Mesenchymal stem cell (in vitro differentiated cells and primary cell): ENCODE measurements at regions not wholly inside any gene's neighbourhood (a gene's known extent, or its start where the extent isn't known, plus 50 kb on each side); places are given as distances from the start of the nearest gene placed in this dataset.

Source experiments
- DNase-seq: peaks from one replicate; pipeline ENCODE4 v3.0.0-alpha.2; 2013
- H2AFZ ChIP-seq: one replicate; pipeline ENCODE4 v1.6.1; 2013; ENCODE audit warnings: low read depth, mild to moderate bottlenecking, control low read depth, inconsistent platforms, low read length, moderate library complexity
- H2AK5ac ChIP-seq: 2 replicates; pipeline ENCODE4 v1.6.1; 2013; ENCODE audit warnings: low read length, moderate library complexity, mild to moderate bottlenecking, inconsistent platforms; ENCODE audit not compliant: severe bottlenecking
- H2BK120ac ChIP-seq: one replicate; pipeline ENCODE4 v1.6.1; 2013; ENCODE audit warnings: low read depth, mild to moderate bottlenecking, inconsistent platforms, low read length, moderate library complexity
- H2BK12ac ChIP-seq, 2 experiments: one replicate each; pipeline ENCODE4 v1.6.1; 2013; ENCODE audit warnings: inconsistent platforms in 2 of 2, low read length in 2 of 2, mild to moderate bottlenecking in 2 of 2, moderate library complexity in 2 of 2, control low read depth in 1 of 2
- H2BK15ac ChIP-seq: one replicate; pipeline ENCODE4 v1.6.1; 2013; ENCODE audit warnings: mild to moderate bottlenecking, low read depth, inconsistent platforms; ENCODE audit not compliant: poor library complexity, severe bottlenecking
- H2BK5ac ChIP-seq: 2 replicates; pipeline ENCODE4 v1.6.1; 2013; ENCODE audit warnings: low read depth, mild to moderate bottlenecking, low read length, control low read depth, inconsistent platforms; ENCODE audit not compliant: poor library complexity, severe bottlenecking
- H3K14ac ChIP-seq, 2 experiments: one replicate each; pipeline ENCODE4 v1.6.1; 2013; ENCODE audit warnings: inconsistent platforms in 2 of 2, low read length in 2 of 2, control low read depth in 1 of 2, mild to moderate bottlenecking in 1 of 2, moderate library complexity in 1 of 2
- H3K18ac ChIP-seq, 2 experiments: one replicate each; pipeline ENCODE4 v1.6.1; 2013; ENCODE audit warnings: inconsistent platforms in 2 of 2, low read length in 2 of 2, control low read depth in 1 of 2, low read depth in 1 of 2, mild to moderate bottlenecking in 1 of 2
- H3K23ac ChIP-seq, 2 experiments: one replicate each; pipeline ENCODE4 v1.6.1; 2013; ENCODE audit warnings: inconsistent platforms in 2 of 2, low read length in 2 of 2, mild to moderate bottlenecking in 2 of 2, moderate library complexity in 2 of 2, control low read depth in 1 of 2
- H3K27ac ChIP-seq: 2 replicates; pipeline ENCODE4 v1.5.1; 2013; ENCODE audit warnings: mild to moderate bottlenecking, moderate library complexity, low read length, control low read depth, inconsistent platforms; ENCODE audit not compliant: poor library complexity, severe bottlenecking
- H3K27me3 ChIP-seq, 2 experiments: 2 replicates each; pipeline versions ENCODE4 v1.6.1 to v1.7.0; 2013; ENCODE audit warnings: low read length in 2 of 2, mild to moderate bottlenecking in 2 of 2, moderate library complexity in 2 of 2, control low read depth in 1 of 2, inconsistent platforms in 1 of 2; ENCODE audit not compliant: control insufficient read depth in 1 of 2, insufficient read depth in 1 of 2
- H3K36me3 ChIP-seq, 2 experiments: 2 replicates each; pipeline versions ENCODE4 v1.6.1 to v1.7.0; 2013; ENCODE audit warnings: low read length in 2 of 2, control low read depth in 1 of 2, inconsistent platforms in 1 of 2, low read depth in 1 of 2, mild to moderate bottlenecking in 1 of 2; ENCODE audit not compliant: insufficient read depth in 2 of 2, control insufficient read depth in 1 of 2
- H3K4ac ChIP-seq, 2 experiments: one replicate each; pipeline ENCODE4 v1.6.1; 2013; ENCODE audit warnings: inconsistent platforms in 2 of 2, low read length in 2 of 2, mild to moderate bottlenecking in 2 of 2, moderate library complexity in 2 of 2, control low read depth in 1 of 2, low read depth in 1 of 2
- H3K4me1 ChIP-seq: 2 replicates; pipeline ENCODE4 v1.6.1; 2013; ENCODE audit warnings: low read depth, low read length, control low read depth; ENCODE audit not compliant: control insufficient read depth, insufficient read depth
- H3K4me2 ChIP-seq: 2 replicates; pipeline ENCODE4 v1.6.1; 2013; ENCODE audit warnings: low read length, mild to moderate bottlenecking, inconsistent platforms; ENCODE audit not compliant: poor library complexity, severe bottlenecking
- H3K4me3 ChIP-seq, 2 experiments: 2 replicates each; pipeline versions ENCODE4 v1.5.1 to v1.7.0; 2013; ENCODE audit warnings: low read length in 2 of 2, mild to moderate bottlenecking in 2 of 2, control low read depth in 1 of 2, low read depth in 1 of 2; ENCODE audit not compliant: insufficient read depth in 1 of 2
- H3K79me1 ChIP-seq: replicated peaks from 2 replicates; pipeline ENCODE4 v1.6.1; 2013; ENCODE audit warnings: mild to moderate bottlenecking, control low read depth, low read length, inconsistent platforms; ENCODE audit not compliant: poor library complexity, severe bottlenecking
- H3K9ac ChIP-seq: 2 replicates; pipeline ENCODE4 v1.7.0; 2013; ENCODE audit warnings: mild to moderate bottlenecking, low read length, moderate library complexity
- H3K9me3 ChIP-seq: 2 replicates; pipeline ENCODE4 v1.7.0; 2013; ENCODE audit warnings: mild to moderate bottlenecking, low read length; ENCODE audit not compliant: control insufficient read depth
- H4K8ac ChIP-seq: one replicate; pipeline ENCODE4 v1.6.1; 2013; ENCODE audit warnings: inconsistent platforms, mild to moderate bottlenecking, low read length, moderate library complexity
- H4K91ac ChIP-seq: one replicate; pipeline ENCODE4 v1.6.1; 2013; ENCODE audit warnings: mild to moderate bottlenecking, low read length, inconsistent platforms
- WGBS: methylation state at CpG from one replicate; pipeline ENCODE4 v1.1.7; 2013; ENCODE audit warnings: mixed read lengths; 5-methylcytosine and 5-hydroxymethylcytosine counted together

DNA sequence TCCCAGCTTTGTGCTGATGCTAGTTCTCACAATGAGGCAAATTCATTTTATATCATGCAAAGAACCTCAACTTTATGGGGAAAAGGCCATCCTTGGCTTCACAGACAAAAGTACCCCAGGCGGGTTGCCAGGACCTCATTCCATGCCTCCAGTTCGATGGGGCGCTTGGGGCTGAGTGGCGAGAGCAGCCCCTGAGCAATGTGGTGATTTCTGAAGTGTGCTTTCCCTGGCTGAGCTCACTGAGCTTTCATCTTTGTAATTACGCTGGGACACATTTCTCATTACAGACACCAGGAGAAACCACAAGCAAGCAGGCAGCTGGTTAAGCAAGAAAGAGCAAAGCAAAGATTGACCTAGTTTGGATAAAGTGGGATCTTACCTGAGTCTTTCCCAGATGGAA is 301.5 kb upstream of the CDH4 start:
- no peak overlapping the region for H3K27ac ChIP-seq
- no peaks in the 10 kb centered on the region for H3K4me1 ChIP-seq
- no peak overlapping the region for H3K4ac ChIP-seq
- no peak overlapping the region for H4K8ac ChIP-seq
- DNase-seq = no peak
- H2BK12ac ChIP-seq = no peak overlapping the region
- no peak overlapping the region for H3K23ac ChIP-seq
- H3K27me3 ChIP-seq = no peaks in the 10 kb centered on the region
- peaks cover 12% of the 10 kb centered on the region for H3K9me3 ChIP-seq
- H2AK5ac ChIP-seq = no peak overlapping the region
- H3K14ac ChIP-seq = no peak overlapping the region
- no peaks in the 10 kb centered on the region for H3K36me3 ChIP-seq
- H3K9ac ChIP-seq = no peak overlapping the region
- H2BK5ac ChIP-seq = no peak overlapping the region
- no peak overlapping the region for H4K91ac ChIP-seq
- H2BK15ac ChIP-seq = no peak overlapping the region
- no peak overlapping the region for H3K18ac ChIP-seq
- no peak overlapping the region for H2BK120ac ChIP-seq
- no peak overlapping the region for H2AFZ ChIP-seq
- H3K4me2 ChIP-seq = no peak overlapping the region
- 82% methylated on average over 5 of the region's 5 CpGs for WGBS
- H3K79me1 ChIP-seq = no peaks in the 10 kb centered on the region
- H3K4me3 ChIP-seq = no peak overlapping the region

DNA sequence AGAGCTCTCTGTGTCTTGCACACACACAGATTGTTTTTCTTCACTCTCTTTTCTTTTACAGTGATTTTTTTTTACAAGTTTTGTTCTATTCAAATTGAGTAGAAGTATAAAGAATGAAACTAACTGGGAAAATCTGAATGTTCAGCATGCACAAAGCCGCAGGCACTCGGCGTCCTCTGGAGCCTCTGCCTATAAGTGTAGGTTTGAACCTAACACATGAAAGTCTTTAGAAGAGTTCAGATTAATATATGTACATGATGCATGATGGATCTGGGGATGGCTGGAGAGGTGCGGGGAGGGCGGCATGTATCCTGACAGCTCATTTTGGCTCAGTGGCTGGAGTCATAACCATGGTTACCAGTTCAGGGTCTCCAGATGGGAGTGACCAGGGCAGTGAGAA is 301.1 kb upstream of the CDH4 start:
- Histone ChIP-seq H2AFZ (no peak overlapping the region), H3K27ac (no peak overlapping the region), H3K14ac (no peak overlapping the region), H3K4me3 (no peak overlapping the region), H3K9ac (no peak overlapping the region), H3K9me3 (peaks cover 12% of the 10 kb centered on the region), H3K23ac (no peak overlapping the region), H2BK15ac (no peak overlapping the region), H3K4ac (no peak overlapping the region), H3K4me1 (no peaks in the 10 kb centered on the region), H3K27me3 (no peaks in the 10 kb centered on the region), H2AK5ac (no peak overlapping the region), H2BK120ac (no peak overlapping the region), H4K8ac (no peak overlapping the region), H3K18ac (no peak overlapping the region), H3K36me3 (no peaks in the 10 kb centered on the region), H3K4me2 (no peak overlapping the region), H2BK12ac (no peak overlapping the region), H3K79me1 (no peaks in the 10 kb centered on the region), H2BK5ac (no peak overlapping the region), H4K91ac (no peak overlapping the region)
- WGBS = 87% methylated on average over 5 of the region's 5 CpGs
- DNase-seq = no peak

DNA sequence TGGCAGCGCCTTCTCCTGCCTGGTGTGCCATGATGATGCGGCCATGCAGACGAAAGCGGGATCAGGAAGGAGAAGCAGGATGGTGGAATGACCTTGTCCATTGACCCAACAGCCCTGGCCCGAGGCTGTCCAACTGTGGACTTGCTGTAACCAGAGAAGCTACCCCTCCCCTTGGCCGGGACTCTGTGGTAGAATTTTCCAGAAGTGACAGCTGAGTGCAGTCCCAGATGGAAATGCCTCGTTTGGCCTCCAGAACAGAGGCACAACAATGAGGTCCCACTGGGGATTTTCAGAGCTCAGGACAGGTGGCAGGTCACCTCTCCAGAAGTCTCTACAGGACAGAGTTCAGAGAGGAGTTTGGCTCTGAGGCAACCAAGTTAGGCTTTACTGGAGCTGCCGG is 299.2 kb upstream of the CDH4 start:
- Histone ChIP-seq H3K18ac (no peak overlapping the region), H3K4me1 (no peaks in the 10 kb centered on the region), H3K79me1 (no peaks in the 10 kb centered on the region), H3K4ac (no peak overlapping the region), H3K9ac (no peak overlapping the region), H2AK5ac (no peak overlapping the region), H3K14ac (no peak overlapping the region), H3K27me3 (no peaks in the 10 kb centered on the region), H2BK12ac (no peak overlapping the region), H4K91ac (no peak overlapping the region), H3K4me2 (no peak overlapping the region), H3K23ac (no peak overlapping the region), H3K4me3 (no peak overlapping the region), H2AFZ (no peak overlapping the region), H4K8ac (no peak overlapping the region), H2BK15ac (no peak overlapping the region), H3K9me3 (peaks cover 12% of the 10 kb centered on the region), H2BK120ac (no peak overlapping the region), H3K27ac (no peak overlapping the region), H2BK5ac (no peak overlapping the region), H3K36me3 (no peaks in the 10 kb centered on the region)
- no peak for DNase-seq
- WGBS = 76% methylated on average over 8 of the region's 8 CpGs

DNA sequence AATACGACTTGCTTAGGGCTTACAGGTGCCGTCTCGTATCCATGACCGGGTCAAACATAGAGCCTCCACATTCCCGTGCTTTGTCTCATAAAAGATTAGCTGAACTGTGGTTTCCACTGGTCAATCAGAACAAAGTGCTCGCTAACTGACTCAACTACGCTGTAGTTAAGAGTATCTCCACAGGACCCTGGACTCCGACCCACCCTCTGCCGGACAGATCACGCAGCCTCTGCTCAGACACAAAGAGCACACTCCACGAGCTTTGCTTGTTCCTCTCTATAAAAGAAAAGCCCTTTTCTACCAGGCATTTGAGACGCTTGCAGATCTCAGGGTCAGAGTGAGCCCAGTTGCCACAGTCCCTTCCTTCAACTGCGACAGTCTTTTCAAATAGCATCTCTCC is 298.7 kb upstream of the CDH4 start:
- Histone ChIP-seq H2BK15ac (no peak overlapping the region), H3K18ac (no peak overlapping the region), H3K36me3 (no peaks in the 10 kb centered on the region), H2AK5ac (no peak overlapping the region), H2BK120ac (no peak overlapping the region), H4K8ac (no peak overlapping the region), H3K27ac (no peak overlapping the region), H3K4me1 (no peaks in the 10 kb centered on the region), H3K27me3 (no peaks in the 10 kb centered on the region), H3K9me3 (peaks cover 12% of the 10 kb centered on the region), H2BK12ac (no peak overlapping the region), H3K14ac (no peak overlapping the region), H4K91ac (no peak overlapping the region), H3K79me1 (no peaks in the 10 kb centered on the region), H3K4ac (no peak overlapping the region), H2AFZ (no peak overlapping the region), H3K4me3 (no peak overlapping the region), H3K9ac (no peak overlapping the region), H2BK5ac (no peak overlapping the region), H3K4me2 (no peak overlapping the region), H3K23ac (no peak overlapping the region)
- no peak for DNase-seq
- WGBS = 78% methylated on average over 12 of the region's 13 CpGs
